Central memory CD4-positive, alpha-beta T cell (primary cell): ENCODE measurements at regions not wholly inside any gene's neighbourhood (a gene's known extent, or its start where the extent isn't known, plus 50 kb on each side); places are given as distances from the start of the nearest gene placed in this dataset.

Source experiments
- DNase-seq: peaks from one replicate; pipeline ENCODE4 v3.0.0; 2022

DNA sequence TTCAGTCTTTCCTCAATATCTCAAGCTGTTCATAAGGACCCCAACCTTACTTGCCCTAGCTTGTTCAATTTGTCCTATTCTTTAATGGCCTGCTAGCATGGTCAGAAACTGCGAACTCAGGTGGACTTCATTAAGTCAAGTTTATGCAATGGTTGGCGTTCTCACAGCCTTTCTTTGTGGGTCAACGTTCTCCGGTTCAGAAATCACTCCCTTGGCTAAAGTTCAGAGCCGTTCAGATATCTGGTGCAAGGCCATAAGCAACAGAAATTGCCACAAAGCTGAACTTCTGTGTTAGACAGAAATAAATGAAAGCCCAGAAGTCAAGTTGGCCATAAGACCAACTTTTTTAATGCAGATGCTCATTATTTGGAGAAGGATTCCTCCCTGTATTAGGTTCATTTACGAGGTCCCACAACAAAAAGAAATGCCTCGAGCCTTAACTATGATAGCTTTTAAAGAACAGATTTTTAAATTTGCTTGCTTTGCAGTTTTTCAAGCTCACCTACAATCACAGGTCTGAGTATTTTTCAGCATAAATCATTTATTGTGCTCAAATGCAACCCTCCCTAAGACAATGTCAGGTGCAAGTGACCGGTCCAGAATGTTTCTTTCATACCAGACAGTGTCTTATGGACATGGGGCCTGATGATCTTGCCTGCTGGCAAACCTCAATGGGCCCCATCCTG lies 140.2 kb upstream of the COL11A1 start:
- DNase-seq, result no peak

DNA sequence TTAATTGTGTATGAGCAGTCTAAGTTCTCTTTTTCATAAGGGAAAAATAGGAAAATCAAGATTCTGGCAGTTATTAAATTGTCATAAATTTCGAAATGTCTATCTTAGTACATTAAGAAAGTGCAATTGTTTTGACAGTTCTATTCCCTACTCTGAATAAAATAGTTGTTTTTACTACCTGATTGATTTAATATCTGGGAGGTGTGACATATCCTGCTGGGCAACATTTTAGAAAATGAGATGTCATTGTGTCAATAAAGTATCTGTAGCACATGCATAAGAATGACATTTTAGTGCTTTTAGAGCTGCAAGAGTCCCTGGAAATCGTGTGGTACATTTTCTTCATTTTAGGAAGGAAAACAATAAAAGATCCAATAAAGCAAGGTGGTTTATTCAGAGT lies 139.2 kb upstream of the COL11A1 start:
- no peak for DNase-seq

DNA sequence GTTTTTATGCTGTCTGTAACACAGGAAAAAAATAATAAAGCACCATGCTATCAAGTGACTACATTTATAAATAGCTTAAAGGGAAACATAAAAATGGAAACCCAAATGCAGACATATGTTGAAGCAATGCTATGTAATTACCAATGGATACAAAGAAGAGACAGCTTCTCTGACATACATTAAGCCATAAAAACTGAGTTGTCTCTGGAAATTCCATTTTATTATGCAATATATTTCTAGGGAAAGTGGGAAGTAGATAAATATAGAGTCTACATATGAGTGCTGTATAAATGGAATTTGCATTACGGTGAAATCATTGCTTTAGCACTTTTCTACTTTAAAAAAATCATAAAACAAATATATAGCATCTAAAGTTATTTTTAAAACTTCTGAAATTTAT lies 135.2 kb upstream of the COL11A1 start:
- DNase-seq, result no peak

DNA sequence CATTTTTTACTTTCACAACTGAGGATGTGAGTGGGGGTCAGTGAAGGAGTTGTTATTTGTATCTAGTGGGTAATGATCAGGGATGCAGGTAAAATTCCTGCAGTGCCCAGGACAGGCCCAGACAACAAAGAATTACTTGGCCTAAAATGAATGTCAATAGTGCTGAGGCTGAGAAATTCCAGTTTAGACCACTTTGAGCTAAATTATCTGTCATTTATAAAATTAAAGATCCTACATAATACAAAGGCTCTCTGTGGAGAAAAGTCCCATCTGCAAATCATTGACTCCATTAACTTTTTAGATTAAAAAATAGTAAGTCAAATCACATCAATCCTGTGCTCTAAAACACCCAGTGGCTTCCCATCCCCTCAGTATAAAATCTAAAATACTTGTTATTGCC lies 130.7 kb upstream of the COL11A1 start:
- no peak for DNase-seq

DNA sequence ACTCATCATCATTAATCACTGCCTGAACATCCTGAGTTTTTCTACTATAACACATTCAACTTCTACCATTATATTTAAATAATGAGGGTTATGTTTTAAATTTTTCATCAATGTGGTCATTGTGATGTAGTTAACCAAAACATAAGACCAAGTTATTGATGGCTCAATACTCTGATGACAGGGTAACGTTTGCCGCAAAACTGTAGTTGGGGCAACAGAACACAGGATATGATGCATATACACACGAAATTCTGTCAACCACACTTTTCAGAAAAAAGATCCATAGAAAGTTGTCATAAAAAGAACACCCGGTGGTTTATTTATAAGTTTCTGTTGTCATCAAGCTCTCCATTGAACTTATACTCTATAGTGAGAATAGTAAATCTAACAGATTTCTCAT lies 121.7 kb upstream of the COL11A1 start:
- no peak for DNase-seq

DNA sequence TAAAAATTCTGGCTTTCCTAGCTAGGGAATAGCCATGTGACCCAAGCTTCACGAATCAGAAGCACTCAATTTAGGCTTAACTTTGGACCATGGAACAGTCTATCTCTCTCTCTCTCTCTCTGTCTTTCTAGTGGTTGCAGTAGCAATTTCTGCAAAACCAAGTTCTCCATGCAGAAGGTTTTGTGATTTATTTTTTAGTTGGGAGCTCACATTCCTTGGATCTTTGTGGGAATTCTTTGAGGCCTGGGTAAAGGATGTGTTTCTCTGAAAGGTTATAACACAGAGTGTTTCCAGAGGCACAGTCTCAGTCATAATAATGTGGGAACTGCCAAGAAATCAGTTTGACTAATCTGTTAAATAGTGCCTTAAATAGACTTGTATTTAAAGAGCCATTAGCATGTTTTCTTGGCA lies 112.3 kb upstream of the COL11A1 start:
- no peak for DNase-seq

DNA sequence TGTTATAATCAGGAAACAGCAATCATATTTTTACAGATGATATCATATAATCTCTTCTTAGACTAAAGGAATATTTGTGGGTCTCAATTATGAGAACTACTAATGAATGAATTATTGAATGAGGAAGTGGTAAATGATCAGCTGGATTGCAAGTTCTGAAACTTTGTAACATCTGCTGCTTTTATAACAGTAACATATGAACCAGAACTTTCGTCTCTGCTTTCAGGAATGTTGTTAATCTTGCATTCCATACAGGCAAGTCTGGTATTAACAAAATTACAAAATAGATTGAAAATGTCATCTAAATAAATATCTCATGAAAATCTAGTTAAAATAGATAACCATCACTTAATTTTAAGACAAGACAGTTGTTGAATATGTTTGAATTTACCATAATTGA lies 110.5 kb upstream of the COL11A1 start:
- DNase-seq, result no peak

DNA sequence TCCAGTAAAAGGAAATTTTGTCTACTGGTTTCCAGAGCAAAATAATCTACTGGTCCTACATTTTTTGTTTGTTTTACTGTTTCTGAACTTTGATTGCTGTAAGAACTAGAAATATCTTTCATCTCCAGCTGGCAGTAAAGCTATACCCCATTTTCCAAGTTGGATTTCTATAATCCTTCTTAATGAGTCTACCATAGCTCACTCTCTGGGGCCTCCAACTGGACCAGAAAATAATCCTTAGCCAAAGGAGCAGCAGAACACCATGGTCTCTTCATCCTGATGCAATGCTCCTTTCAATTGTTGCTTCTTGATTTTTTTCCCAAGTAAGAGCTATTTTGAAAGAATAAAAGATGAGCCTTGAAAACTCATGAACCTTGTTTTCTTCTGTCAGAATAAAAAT lies 110.0 kb upstream of the COL11A1 start:
- DNase-seq, result no peak

DNA sequence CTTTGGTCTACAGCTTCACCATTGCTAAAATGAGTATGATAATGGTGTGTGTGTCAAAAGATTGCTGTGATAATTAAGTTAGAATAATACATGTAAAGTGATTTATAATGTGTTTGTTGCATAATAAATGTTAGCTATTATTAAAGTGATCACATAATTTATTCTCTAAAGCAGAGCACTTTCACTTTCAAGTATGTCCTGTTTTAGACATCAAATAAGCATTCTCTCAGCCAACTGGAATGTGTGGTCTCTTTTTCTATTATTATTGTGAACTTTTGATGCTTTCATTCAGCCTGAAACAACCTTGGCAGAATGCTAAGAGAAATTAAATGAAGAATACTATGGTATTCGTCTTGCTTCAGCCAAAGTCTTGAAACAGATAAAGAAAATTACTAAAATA lies 102.8 kb upstream of the COL11A1 start:
- DNase-seq, result no peak

DNA sequence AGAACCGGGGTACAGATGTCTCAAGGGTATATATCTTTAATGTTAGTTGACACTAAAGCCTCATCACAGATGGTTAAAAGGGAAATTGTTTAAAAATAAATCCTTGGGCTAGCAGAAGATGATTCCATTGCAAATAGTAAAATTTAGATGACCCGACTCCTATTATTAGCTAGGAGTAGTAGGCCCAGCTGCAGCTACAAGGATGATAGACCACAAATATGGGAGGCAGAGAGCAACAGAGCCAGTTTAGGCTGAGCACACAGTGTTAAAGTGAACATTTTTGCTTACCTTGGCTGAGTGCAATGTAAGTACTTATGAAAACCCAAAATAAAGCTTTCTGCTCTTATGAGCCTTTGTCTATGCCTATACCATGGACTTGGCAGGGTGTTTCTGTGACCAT lies 100.5 kb upstream of the COL11A1 start:
- DNase-seq, result no peak

DNA sequence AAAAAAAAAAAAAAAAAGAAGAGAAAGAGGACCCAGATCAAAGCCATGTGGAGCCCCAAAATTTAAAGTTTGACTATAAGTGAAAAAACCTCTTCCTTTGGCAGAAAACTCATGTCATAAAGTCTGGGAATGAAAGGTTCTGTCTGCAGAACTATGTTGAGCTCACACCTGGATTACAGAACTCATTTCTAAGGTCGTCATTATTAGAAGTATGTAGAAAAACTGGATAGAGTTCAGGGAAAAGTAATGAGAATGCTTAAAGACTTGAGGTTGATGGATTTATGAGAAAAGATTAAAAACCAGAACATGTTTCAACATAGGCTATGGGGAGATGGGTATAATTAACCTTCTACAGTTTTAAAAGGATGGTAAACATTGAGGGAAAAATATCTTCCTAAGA lies 90.7 kb upstream of the COL11A1 start:
- DNase-seq, result no peak

DNA sequence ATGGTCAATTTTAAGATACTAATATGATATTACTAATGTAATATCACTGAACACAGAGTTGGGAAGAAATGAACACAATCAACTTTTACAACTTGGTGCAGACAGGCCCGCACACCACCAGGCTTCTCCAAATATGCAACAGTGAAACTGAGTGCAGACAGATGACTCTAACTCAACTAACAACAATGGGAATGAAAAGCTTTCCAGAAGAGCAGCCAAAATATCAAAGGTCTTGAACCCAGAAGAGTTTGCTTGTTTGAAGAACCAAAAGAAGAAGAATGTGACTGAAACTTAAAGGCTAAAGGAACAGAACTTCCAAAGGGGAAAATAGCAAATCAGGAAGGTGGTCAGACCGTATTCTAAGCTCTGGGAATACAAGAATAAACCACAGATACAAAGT lies 89.8 kb upstream of the COL11A1 start:
- DNase-seq, result no peak

DNA sequence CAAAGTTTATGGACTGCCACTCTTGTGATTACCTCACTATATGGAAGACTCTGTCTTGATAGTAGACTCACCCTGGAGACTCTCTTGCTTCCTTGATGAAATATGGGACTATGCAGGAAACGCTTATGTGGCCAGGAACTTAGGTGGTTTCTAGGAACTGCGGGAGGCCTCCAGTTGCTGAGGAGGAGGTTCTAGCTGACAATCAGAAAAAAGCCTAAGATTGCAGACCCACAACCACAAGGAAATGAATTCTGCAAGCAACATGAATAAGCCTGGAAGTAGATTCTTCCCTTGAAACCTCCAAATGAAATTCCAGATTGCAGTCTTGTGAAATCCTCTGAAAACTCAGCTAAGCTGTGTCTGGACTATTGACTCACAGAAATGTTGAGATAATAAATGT lies 88.9 kb upstream of the COL11A1 start:
- no peak for DNase-seq

DNA sequence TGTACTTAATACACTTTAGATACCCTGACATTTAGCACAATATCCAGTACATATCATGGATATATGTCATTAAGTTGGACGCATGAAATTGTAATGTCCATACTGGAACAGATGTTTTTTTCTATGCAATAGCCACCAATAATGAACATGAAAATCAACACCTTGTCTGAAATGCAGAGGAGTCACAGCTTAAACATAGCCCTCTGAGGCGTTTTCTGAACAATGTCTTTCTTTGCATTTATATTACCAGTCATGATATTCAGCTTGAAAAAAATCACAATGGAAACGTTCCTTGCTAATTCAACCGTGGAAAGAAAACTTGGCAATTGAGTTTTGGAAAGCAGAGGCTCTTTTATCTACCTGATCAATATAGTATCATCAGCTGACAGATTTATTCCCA lies 86.7 kb upstream of the COL11A1 start:
- no peak for DNase-seq

DNA sequence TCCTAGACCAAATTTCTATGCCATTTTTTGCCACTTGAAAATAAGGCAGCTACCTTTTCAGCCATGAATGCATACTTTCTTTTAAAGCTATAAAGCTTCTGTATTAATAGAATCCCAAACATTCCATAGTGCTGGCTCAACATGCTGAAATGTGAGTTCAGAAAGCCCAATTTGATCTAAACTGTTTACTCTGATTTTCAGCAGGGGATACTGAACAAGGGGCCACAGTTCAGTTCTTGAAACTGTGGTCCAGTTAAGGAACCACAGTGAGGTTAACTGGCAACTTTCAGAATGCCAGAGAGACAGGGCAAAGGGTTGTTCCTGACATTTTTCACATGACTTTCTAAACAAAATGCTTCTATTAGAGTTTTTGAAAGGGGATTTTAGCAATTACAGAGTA lies 85.7 kb upstream of the COL11A1 start:
- no peak for DNase-seq

DNA sequence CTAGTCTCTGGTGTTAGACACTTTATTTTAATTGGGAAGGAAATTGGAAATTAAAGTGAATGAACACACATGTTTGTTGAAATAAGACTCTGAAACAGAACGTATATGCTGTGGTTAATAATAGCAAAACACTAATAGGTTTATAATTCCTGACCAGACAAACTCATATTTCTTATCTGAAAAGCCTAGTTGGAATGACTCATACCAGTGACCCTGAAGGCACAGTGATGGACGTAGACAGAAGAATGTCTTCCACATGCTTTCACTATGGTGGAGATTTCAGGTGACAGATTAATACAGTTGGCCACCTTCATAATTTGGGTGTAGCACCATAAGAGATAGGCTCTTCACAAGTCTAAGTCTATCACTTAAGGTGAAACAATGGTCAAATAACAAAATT lies 83.0 kb upstream of the COL11A1 start:
- DNase-seq, result no peak

DNA sequence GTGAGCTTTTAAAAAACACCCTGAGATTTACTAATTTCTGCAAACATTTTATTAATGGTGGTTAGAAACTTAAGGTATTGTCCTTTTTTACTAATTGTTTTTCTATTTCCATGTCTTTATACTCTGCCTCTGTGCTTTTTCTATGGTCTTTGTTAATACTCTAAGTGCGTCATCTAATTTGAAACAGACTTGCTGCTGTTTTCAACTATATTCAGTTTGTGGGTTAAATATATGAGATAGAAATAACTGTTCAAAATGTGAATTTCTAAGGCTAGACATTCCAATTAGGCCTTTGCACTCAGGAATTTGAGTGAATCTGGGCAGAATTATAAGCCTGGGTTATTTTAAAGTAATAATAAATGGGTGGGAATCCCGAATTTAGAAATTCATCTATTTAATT lies 82.4 kb upstream of the COL11A1 start:
- no peak for DNase-seq

DNA sequence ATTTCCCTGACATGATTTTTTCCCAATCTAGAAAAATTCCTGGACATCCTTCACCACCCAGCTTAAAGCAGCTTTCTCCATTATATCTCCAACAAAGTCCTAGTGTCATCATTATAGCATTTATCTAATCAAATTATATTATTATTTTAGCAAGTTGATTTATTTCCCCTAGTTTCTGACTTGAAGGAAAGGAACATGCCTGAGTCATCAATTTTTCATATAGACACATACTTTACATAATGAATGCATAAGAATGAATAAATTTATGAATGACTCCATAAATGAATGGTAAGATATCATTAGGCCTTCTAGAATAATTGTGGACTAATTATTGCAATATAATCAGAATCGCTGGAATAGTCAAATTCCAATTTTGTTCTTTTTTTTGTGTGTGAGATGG lies 79.4 kb upstream of the COL11A1 start:
- DNase-seq, result no peak

DNA sequence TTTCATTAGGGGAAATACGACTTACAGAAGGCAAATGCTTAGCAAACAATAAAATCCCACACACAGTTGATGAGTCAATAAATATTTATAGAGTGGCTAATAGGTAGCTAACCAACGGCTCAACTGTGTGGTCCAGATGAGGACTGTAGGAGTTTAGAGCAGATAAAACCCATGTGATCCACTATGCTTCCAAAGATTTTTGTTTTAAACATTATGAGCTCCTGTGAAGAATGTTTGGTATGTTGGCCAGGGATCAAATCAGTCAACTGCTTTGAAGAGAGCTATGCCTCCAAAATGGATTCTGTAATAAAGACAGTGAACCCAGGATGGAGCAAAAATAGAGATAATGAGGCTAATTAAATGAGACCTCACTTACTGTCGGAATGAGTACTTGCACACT lies 72.3 kb upstream of the COL11A1 start:
- DNase-seq, result no peak

DNA sequence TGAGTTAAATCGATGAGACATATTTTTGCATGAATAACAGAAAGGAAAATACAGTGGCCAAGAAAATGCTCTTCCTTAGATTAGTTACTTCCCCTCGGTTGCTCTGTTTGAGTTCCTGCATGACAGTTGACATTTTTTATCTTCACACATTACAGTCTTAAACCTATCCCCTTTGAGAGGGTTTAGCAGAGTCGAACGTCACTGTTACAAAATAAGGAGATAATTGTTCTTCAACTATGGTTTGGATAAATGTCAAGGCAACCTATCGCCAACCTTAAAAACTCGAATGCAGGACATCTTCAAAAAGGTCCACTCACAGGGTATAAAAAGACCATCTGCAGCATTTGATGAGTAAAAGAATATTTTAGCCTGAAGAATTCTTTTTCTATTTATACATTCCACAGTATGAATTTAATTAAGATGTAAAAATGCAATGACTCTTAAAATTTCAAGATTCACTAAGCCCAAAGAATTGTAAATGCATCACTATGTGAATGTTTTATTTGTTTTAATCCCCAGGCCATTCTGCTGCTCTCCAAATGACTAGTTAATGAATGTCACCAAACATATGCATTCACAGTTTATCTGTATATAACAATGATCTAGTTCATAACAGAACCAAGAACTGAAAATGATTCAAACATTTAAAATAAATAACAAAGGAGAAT lies 68.9 kb upstream of the COL11A1 start:
- no peak for DNase-seq

DNA sequence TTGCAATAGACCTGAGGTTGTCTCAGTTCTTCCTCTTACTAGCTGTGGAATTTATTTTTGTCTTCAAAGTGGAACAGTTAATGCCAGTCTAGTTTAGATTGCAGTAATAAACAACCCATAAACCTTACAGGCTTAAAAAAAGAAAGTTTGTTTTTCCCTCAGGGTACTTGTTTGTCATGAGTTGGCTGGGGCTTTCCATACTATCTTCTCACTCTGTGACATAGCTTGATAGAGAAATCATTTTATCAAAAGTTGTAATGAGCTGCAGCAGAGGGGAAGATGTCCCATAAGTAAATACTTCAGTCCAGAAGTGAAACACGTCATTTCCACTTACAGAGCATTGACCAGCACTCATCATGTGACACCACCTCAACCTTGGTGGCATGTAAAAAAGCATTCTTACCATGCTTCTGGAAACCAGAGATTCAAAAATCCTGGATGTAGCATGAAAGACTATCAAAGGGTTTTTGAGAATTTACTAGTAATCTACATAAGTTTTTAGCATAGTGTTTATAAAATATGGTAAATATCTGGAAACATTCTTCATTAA lies 62.8 kb upstream of the COL11A1 start:
- no peak for DNase-seq

DNA sequence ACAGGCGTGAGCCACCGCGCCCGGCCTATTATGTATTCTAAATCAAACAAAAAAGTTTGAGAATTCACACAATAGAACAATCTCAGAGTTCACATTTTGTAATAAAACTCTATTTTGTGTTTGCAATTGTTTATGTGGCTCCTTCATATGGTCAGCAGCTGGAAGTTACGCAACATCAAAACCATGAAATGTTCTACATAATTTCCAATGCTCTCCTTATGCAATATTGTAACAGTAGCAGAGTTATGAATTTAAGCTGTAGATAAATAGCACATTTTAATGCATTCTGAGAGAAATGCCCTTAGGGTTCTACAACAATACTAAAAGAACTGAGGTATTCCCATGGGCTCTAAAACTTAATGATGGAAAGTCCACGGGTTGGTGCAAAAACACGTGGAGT lies 62.3 kb upstream of the COL11A1 start:
- DNase-seq, result no peak

DNA sequence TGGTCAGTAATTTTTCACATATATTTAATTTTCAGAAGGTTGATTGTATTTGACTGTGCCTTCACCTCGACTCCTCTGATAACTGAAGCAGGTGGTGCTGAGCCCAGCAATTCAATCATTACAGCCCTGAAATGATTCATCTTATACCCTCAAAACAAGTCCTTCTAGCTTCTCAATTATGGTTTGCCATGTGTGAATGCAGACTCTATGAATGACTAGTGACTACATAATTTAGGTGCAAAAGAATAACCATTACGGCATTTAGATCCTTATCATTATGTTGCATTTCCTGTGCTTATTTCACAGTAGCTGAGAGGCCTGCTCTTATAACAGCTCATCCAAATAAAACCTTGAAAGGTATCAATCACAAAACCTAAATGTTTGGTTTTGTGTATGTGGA lies 54.0 kb upstream of the COL11A1 start:
- no peak for DNase-seq

DNA sequence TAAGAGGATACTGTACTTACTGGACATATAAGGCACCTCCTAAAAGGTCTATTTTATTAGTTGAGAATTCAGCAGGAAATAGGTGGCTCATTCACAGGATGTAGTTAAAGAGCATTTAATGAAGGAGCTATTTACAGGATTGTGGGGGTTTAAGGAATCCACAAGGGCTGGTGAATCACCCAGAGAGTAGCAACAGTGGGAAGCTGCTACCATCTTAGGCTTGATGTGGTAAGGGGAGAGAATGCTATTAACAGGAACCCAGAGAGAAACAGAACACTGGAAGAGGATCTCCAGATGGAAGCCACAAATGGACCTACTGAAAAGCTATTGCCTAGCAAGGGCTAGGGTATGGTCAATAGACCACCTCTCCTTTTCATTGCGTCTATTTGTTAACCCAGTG lies 52.0 kb upstream of the COL11A1 start:
- no peak for DNase-seq
